Uterus (tissue), 2 donors: ENCODE measurements at regions not wholly inside any gene's neighbourhood (a gene's known extent, or its start where the extent isn't known, plus 50 kb on each side); places are given as distances from the start of the nearest gene placed in this dataset.

Experiments
- CTCF ChIP-seq, 4 experiments: fragments of 200-600 bp in 2 of 4; fragments of 450-650 bp in 2 of 4; sonication (generic) in 2 of 4; IDR thresholded peaks; one replicate each; pipeline ENCODE4 v1.5.1; 2016 to 2019; ENCODE audit warnings: antibody characterized with exemption in 4 of 4, mild to moderate bottlenecking in 2 of 4, moderate library complexity in 1 of 4
- POLR2A ChIP-seq, 2 donors: fragments of 450-650 bp; IDR thresholded peaks; one replicate each; pipeline ENCODE4 v1.6.1; 2016; ENCODE audit warnings: antibody characterized with exemption in 2 of 2, mild to moderate bottlenecking in 1 of 2, moderate library complexity in 1 of 2

DNA sequence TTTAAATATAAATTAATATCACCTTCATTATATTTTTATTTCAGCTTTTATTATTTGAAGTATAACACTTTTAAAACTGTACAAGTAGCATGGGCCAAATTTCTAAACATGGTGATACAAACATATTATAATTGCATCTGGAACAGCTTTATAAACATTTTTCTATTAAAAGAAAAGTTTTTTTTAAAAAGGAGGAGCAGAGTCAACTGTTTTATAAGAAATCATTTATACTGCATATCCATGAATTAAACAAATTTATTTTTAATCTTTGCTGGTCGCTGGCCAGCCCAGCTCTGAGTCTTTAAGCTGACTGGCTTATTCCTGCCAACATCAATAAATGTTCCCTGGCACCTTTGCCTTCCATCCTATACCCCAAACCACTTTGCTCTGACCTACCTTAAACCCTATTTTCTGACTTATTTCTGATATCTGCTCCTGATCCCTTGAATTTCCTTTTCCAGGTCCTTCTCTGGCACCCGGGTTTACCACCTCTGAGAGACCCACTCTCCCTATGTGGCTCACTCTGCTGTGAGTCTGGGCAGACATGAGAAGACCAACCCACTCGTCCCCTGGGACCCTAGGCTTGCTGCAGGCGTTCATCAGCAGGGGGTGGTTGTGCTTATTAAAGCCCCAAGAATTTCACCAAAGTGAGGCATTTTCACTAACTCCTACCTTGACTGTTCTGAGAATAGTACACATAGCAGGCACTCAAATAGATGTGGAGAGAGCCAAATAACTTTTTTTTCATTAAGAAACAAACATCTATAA lies 220.3 kb downstream of the KLF12 start:
- TF ChIP-seq POLR2A (IDR thresholded peaks at IDR 0.05), result no peak
- no peak for TF ChIP-seq CTCF (IDR thresholded peaks at IDR 0.05)
